ENCODE measurements at regions not wholly inside any gene's neighbourhood (a gene's known extent, or its start where the extent isn't known, plus 50 kb on each side); places are given as distances from the start of the nearest gene placed in this dataset.

GRCh38 chr13:31421756-31422155, 222.0 kb downstream of the B3GLCT start:
- TF ChIP-seq POLR2A (IDR thresholded peaks at IDR 0.05; ENCODE audit: low read depth, low read length), result no peak
- TF ChIP-seq POLR2AphosphoS5 (IDR thresholded peaks at IDR 0.05; ENCODE audit: low read depth, low read length), result no peak
- TF ChIP-seq TAF1 (IDR thresholded peaks at IDR 0.05; ENCODE audit: borderline replicate concordance, low read depth, low read length), result no peak

Data from GM12892 (cell line).